ENCODE measurements at regions not wholly inside any gene's neighbourhood (a gene's known extent, or its start where the extent isn't known, plus 50 kb on each side); places are given as distances from the start of the nearest gene placed in this dataset.
A peak's percentile ranks its signal among the peaks of the same experiment; 100 is the strongest.

DNA sequence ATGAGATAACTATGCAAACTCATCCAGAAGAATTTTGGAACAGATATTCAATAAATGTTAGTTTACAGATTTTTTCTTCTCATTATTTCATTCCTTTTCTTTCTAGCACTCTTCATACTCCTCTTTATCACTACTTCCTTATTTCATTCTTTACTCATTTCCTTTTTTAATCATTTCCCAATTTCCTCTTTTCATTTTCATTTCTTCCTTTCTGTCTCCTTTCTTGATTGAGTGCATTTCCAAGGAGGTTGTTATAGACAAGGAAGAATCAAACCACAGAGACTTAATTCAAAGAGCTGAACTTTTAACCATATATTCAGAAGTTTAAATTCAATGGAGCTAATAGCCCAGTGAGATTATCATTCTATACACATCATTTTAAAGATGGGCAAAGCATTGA lies 600.7 kb downstream of the ARAP2 start:
- ATAC-seq (ENCODE audit: low FRiP score in 2 of 2) (no peak), DNase-seq (no peak)
- H3K4me1 ChIP-seq: no peaks in the 10 kb centered on the region
- no peaks in the 10 kb centered on the region for H3K27me3 ChIP-seq
- H3K27ac ChIP-seq: no peak overlapping the region
- no peak overlapping the region for H3K4me3 ChIP-seq
- no peaks in the 10 kb centered on the region for H3K36me3 ChIP-seq
- H3K9me3 ChIP-seq: no peaks in the 10 kb centered on the region
- TF ChIP-seq POLR2AphosphoS5 (IDR thresholded peaks at IDR 0.05) (no peak), POLR2A (IDR thresholded peaks at IDR 0.05) (no peak)

DNA sequence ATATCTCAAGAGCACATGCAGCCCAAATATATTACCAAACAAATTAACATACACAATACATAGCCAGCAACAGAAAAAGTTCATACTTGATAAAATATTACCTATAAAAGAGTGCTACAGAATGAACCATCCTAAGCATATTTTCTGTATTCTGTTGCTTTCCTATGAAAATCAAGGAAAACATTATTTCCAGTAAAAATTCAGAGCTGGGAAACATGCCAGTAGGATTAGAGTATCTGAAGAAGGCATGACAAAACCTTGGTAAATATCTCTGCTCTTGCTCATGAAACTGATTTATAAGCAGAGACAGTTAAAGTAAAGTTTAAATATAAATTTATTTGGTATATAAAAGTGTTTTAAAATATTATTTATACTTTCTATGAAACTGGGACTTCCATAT lies 599.7 kb downstream of the ARAP2 start:
- no peak overlapping the region for H3K27ac ChIP-seq
- ATAC-seq (ENCODE audit: low FRiP score in 2 of 2) (no peak), DNase-seq (no peak)
- no peaks in the 10 kb centered on the region for H3K27me3 ChIP-seq
- H3K9me3 ChIP-seq: no peaks in the 10 kb centered on the region
- no peaks in the 10 kb centered on the region for H3K36me3 ChIP-seq
- H3K4me1 ChIP-seq: no peaks in the 10 kb centered on the region
- no peak overlapping the region for H3K4me3 ChIP-seq
- TF ChIP-seq POLR2A (IDR thresholded peaks at IDR 0.05) (no peak), POLR2AphosphoS5 (IDR thresholded peaks at IDR 0.05) (no peak), EP300 (IDR thresholded peaks at IDR 0.05) (no peak)
- TF ChIP-seq, protein P1, sequence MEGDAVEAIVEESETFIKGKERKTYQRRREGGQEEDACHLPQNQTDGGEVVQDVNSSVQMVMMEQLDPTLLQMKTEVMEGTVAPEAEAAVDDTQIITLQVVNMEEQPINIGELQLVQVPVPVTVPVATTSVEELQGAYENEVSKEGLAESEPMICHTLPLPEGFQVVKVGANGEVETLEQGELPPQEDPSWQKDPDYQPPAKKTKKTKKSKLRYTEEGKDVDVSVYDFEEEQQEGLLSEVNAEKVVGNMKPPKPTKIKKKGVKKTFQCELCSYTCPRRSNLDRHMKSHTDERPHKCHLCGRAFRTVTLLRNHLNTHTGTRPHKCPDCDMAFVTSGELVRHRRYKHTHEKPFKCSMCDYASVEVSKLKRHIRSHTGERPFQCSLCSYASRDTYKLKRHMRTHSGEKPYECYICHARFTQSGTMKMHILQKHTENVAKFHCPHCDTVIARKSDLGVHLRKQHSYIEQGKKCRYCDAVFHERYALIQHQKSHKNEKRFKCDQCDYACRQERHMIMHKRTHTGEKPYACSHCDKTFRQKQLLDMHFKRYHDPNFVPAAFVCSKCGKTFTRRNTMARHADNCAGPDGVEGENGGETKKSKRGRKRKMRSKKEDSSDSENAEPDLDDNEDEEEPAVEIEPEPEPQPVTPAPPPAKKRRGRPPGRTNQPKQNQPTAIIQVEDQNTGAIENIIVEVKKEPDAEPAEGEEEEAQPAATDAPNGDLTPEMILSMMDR (IDR thresholded peaks at IDR 0.05): no peak

DNA sequence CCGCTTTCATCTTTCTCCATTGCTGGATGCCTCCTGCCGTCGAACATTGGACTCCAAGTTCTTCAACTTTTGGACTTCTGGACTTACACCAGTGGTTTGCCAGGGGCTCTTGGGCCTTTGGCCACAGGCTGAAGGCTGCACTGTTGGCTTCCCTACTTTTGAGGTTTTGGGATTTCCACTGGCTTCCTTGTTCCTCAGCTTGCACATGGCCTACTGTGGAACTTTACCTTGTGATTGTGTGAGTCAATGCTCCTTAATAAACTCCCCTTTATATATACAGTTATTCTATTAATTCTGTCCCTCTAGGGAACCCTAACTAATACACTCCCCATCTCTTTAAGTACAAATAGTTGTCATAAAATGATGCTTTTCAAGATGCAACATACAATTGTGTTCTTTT lies 595.3 kb downstream of the ARAP2 start:
- ATAC-seq (ENCODE audit: low FRiP score in 2 of 2): no peak
- no peaks in the 10 kb centered on the region for H3K27me3 ChIP-seq
- H3K27ac ChIP-seq: no peak overlapping the region
- 92 to 100% methylated on average over 3 of the region's 3 CpGs for WGBS, 2 donors
- H3K9me3 ChIP-seq: no peaks in the 10 kb centered on the region
- no peaks in the 10 kb centered on the region for H3K36me3 ChIP-seq
- H3K4me1 ChIP-seq: no peaks in the 10 kb centered on the region
- no peak overlapping the region for H3K4me3 ChIP-seq
- TF ChIP-seq POLR2A (IDR thresholded peaks at IDR 0.05) (no peak), POLR2AphosphoS5 (IDR thresholded peaks at IDR 0.05) (no peak), EP300 (IDR thresholded peaks at IDR 0.05) (no peak)
- TF ChIP-seq, protein P1 (IDR thresholded peaks at IDR 0.05): no peak
- DNase-seq: no peak

DNA sequence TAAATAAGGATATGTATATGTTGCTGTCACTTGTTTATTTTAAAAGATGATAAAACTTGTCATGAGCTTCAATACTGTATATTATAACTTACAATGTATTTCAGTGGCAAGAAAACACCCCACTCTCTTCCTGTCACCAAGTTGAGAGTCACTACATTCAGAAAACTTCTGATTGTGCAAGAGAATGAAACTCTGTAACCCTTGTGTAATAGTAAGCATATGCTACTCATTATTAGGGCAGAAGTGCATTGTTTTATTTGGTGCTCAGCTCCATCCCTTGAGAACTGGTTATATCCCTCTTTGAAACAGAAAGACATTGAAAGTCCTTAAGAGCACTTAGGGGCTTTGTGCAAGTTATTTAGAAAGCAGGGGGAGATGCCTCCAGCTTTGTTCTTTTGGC lies 594.5 kb downstream of the ARAP2 start:
- no peak overlapping the region for H3K27ac ChIP-seq
- no peaks in the 10 kb centered on the region for H3K36me3 ChIP-seq
- H3K27me3 ChIP-seq: no peaks in the 10 kb centered on the region
- DNase-seq: no peak
- ATAC-seq (ENCODE audit: low FRiP score in 2 of 2): peak in 1 of 2 donors; percentile 16
- H3K4me1 ChIP-seq: no peaks in the 10 kb centered on the region
- TF ChIP-seq, protein P1 (IDR thresholded peaks at IDR 0.05): no peak
- no peak for TF ChIP-seq POLR2A (IDR thresholded peaks at IDR 0.05)
- no peak for TF ChIP-seq EP300 (IDR thresholded peaks at IDR 0.05)
- no peak for TF ChIP-seq POLR2AphosphoS5 (IDR thresholded peaks at IDR 0.05)
- H3K4me3 ChIP-seq: no peak overlapping the region
- no peaks in the 10 kb centered on the region for H3K9me3 ChIP-seq

DNA sequence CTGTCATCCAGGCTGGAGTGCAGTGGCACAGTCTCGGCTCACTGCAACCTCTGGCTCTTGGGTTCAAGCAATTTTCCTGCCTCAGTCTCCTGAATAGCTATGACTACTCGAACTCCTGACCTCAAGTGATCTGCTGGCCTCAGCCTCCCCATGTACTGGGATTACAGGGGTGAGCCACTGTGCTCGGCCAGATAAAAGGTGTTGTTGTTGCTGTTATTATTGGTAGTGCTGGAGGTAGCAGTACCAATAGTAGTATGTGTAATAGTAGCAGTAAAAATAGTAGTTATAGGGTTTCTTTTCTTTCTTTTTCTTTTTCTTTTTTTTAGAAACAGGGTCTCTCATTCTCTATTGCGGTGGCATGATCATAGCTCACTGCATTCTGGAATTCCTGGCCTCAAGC lies 592.1 kb downstream of the ARAP2 start:
- WGBS, 2 donors: 83 to 84% methylated on average over 4 of the region's 4 CpGs
- TF ChIP-seq POLR2A (IDR thresholded peaks at IDR 0.05): no peak
- no peak for TF ChIP-seq EP300 (IDR thresholded peaks at IDR 0.05)
- TF ChIP-seq, protein P1 (IDR thresholded peaks at IDR 0.05): no peak
- TF ChIP-seq POLR2AphosphoS5 (IDR thresholded peaks at IDR 0.05): no peak
- no peaks in the 10 kb centered on the region for H3K4me1 ChIP-seq
- ATAC-seq (ENCODE audit: low FRiP score in 2 of 2) (no peak), DNase-seq (no peak)
- H3K27ac ChIP-seq: no peak overlapping the region
- H3K4me3 ChIP-seq: no peak overlapping the region
- H3K9me3 ChIP-seq: no peaks in the 10 kb centered on the region
- H3K36me3 ChIP-seq: no peaks in the 10 kb centered on the region
- no peaks in the 10 kb centered on the region for H3K27me3 ChIP-seq
